ENCODE measurements at regions not wholly inside any gene's neighbourhood (a gene's known extent, or its start where the extent isn't known, plus 50 kb on each side); places are given as distances from the start of the nearest gene placed in this dataset.
"Not testable (repeated sequence)": the region's sequence is repeated elsewhere in the genome, so short reads cannot be mapped to it uniquely, and the experiment has no call there.

DNA sequence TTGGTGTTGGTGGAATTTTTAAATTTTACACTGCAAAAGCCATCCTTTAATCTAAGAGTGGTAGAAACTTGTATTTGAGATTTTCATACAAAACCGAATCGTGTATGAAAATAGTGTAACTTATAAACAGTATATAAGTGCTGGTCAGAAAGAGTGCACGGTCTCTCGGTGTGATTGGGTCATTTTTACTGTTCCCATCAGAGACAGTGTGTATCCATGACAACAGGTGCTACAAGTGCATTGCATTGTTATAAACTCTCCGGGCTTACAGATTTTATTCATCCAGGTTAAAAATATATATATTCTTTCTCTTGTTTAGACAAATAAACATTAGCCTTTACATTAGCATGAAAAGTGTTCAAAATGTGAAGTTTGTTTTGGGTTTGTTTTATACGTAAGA, 721.9 kb downstream of the METTL4 start:
- H3K4me3 ChIP-seq (ENCODE audit: low read depth, low read length): no peak overlapping the region
- TF ChIP-seq, protein P1, sequence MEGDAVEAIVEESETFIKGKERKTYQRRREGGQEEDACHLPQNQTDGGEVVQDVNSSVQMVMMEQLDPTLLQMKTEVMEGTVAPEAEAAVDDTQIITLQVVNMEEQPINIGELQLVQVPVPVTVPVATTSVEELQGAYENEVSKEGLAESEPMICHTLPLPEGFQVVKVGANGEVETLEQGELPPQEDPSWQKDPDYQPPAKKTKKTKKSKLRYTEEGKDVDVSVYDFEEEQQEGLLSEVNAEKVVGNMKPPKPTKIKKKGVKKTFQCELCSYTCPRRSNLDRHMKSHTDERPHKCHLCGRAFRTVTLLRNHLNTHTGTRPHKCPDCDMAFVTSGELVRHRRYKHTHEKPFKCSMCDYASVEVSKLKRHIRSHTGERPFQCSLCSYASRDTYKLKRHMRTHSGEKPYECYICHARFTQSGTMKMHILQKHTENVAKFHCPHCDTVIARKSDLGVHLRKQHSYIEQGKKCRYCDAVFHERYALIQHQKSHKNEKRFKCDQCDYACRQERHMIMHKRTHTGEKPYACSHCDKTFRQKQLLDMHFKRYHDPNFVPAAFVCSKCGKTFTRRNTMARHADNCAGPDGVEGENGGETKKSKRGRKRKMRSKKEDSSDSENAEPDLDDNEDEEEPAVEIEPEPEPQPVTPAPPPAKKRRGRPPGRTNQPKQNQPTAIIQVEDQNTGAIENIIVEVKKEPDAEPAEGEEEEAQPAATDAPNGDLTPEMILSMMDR (IDR thresholded peaks at IDR 0.05; ENCODE audit: insufficient read depth in 1 of 2, low read depth in 1 of 2, low read length in 1 of 2, severe bottlenecking in 1 of 2, unreplicated experiment in 1 of 2): no peak
- no peak for DNase-seq
- no peaks in the 10 kb centered on the region for H3K9me3 ChIP-seq
- BruUV-seq (replicated peaks): no TSS peak
- CTCF ChIA-PET: no interaction called here
- H3K27ac Mint-ChIP-seq (ENCODE audit: unreplicated experiment): no peak overlapping the region
- H3K27me3 ChIP-seq (replicated peaks; ENCODE audit: control insufficient read depth, insufficient read depth, low read length): no peaks in the 10 kb centered on the region
- H3K9me3 Mint-ChIP-seq (ENCODE audit: unreplicated experiment): no peaks in the 10 kb centered on the region
- no peaks in the 10 kb centered on the region for H3K27me3 Mint-ChIP-seq (ENCODE audit: insufficient read depth, unreplicated experiment)
- intact Hi-C loops (cut with micrococcal nuclease; ENCODE audit: unreplicated experiment): no loop called here
- no peaks in the 10 kb centered on the region for H3K4me1 Mint-ChIP-seq (ENCODE audit: low read depth, unreplicated experiment)
- H3K36me3 ChIP-seq (ENCODE audit: control insufficient read depth, insufficient read depth, low read length): no peaks in the 10 kb centered on the region
- H3K4me1 ChIP-seq: no peaks in the 10 kb centered on the region
- no peaks in the 10 kb centered on the region for H3K36me3 Mint-ChIP-seq (ENCODE audit: insufficient read depth, unreplicated experiment)
- no peak overlapping the region for H3K4me3 Mint-ChIP-seq (ENCODE audit: unreplicated experiment)
- POLR2A ChIA-PET: no interaction called here

- H3K27ac Mint-ChIP-seq (ENCODE audit: unreplicated experiment); H3K4me3 Mint-ChIP-seq (ENCODE audit: unreplicated experiment); H3K36me3 Mint-ChIP-seq (ENCODE audit: insufficient read depth, unreplicated experiment); POLR2A ChIA-PET; H3K4me3 ChIP-seq (ENCODE audit: low read depth, low read length); BruUV-seq (replicated peaks); H3K9me3 ChIP-seq; H3K4me1 Mint-ChIP-seq (ENCODE audit: low read depth, unreplicated experiment); H3K9me3 Mint-ChIP-seq (ENCODE audit: unreplicated experiment); H3K4me1 ChIP-seq; CTCF ChIA-PET; H3K36me3 ChIP-seq (ENCODE audit: control insufficient read depth, insufficient read depth, low read length); H3K27me3 Mint-ChIP-seq (ENCODE audit: insufficient read depth, unreplicated experiment); DNase-seq; intact Hi-C loops (cut with micrococcal nuclease; ENCODE audit: unreplicated experiment); H3K27me3 ChIP-seq (replicated peaks; ENCODE audit: control insufficient read depth, insufficient read depth, low read length): not testable (repeated sequence)
Observed at GRCh38 chr18:1857281-1857680, 714.0 kb downstream of the METTL4 start.

- CTCF ChIA-PET: no interaction called here
Observed at GRCh38 chr18:1861473-1861872, 709.8 kb downstream of the METTL4 start.

More at GRCh38 chr18:1861473-1861872, 709.8 kb downstream of the METTL4 start:
- POLR2A ChIA-PET: no interaction called here
- TF ChIP-seq, protein P1 (IDR thresholded peaks at IDR 0.05; ENCODE audit: insufficient read depth in 1 of 2, low read depth in 1 of 2, low read length in 1 of 2, severe bottlenecking in 1 of 2, unreplicated experiment in 1 of 2): no peak
- no peaks in the 10 kb centered on the region for H3K4me1 Mint-ChIP-seq (ENCODE audit: low read depth, unreplicated experiment)
- Histone ChIP-seq H3K36me3 (ENCODE audit: control insufficient read depth, insufficient read depth, low read length) (no peaks in the 10 kb centered on the region), H3K9me3 (no peaks in the 10 kb centered on the region; the same call in 1 of the 2 replicates), H3K4me3 (ENCODE audit: low read depth, low read length) (no peak overlapping the region), H3K27me3 (replicated peaks; ENCODE audit: control insufficient read depth, insufficient read depth, low read length) (no peaks in the 10 kb centered on the region; the same call in 1 of the 2 replicates), H3K4me1 (no peaks in the 10 kb centered on the region)
- BruUV-seq (replicated peaks): no TSS peak
- no peak for DNase-seq
- peaks cover under 1% of the 10 kb centered on the region for H3K27me3 Mint-ChIP-seq (ENCODE audit: insufficient read depth, unreplicated experiment)
- H3K9me3 Mint-ChIP-seq (ENCODE audit: unreplicated experiment): peaks cover 16% of the 10 kb centered on the region
- H3K36me3 Mint-ChIP-seq (ENCODE audit: insufficient read depth, unreplicated experiment): no peaks in the 10 kb centered on the region
- H3K27ac Mint-ChIP-seq (ENCODE audit: unreplicated experiment): no peak overlapping the region
- no peak overlapping the region for H3K4me3 Mint-ChIP-seq (ENCODE audit: unreplicated experiment)
- intact Hi-C loops (cut with micrococcal nuclease; ENCODE audit: unreplicated experiment): no loop called here

Data from Caco-2 (cell line).